ENCODE measurements at regions not wholly inside any gene's neighbourhood (a gene's known extent, or its start where the extent isn't known, plus 50 kb on each side); places are given as distances from the start of the nearest gene placed in this dataset.

DNA sequence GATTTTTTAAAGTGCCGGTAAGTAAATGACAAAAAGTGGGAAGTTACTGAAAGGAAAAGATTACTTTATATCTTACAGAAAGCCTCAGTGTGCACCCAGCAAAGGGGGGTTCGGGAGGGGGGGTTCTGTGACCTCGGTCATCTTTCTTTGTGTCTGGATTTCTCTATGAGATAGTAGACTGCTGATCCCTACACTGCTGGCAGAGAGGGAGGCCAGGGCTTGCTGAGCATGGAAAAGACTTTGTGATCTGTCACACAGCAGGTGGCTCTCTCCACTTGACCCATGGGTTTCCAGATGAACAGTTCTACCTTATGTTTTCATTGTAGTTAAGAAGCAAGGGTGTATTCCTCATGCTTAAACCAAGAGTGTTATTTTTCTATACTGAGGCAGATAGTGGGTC is 475.6 kb downstream of the PCDH10 start:
- Histone ChIP-seq H3K36me3 (ENCODE audit: control insufficient read depth, insufficient read depth, low read length) (no peaks in the 10 kb centered on the region), H3K27me3 (ENCODE audit: control insufficient read depth, insufficient read depth, low read length) (no peaks in the 10 kb centered on the region), H3K4me3 (ENCODE audit: low read depth in 2 of 2, low read length in 2 of 2) (no peak overlapping the region), H3K9me3 (ENCODE audit: control insufficient read depth, insufficient read depth, low read depth, low read length) (no peaks in the 10 kb centered on the region), H3K4me1 (ENCODE audit: control insufficient read depth, insufficient read depth, low read length) (no peaks in the 10 kb centered on the region), H3K27ac (ENCODE audit: low read length) (no peak overlapping the region)
- DNase-seq (ENCODE audit: low read depth, low spot score) (no peak), ATAC-seq (no peak)
- POLR2A ChIA-PET: no interaction called here
- TF ChIP-seq SIN3A (IDR thresholded peaks at IDR 0.05; ENCODE audit: borderline replicate concordance, insufficient read depth, low read depth, low read length) (no peak), TCF7L2 (IDR thresholded peaks at IDR 0.05; ENCODE audit: low read depth, low read length) (no peak), POLR2AphosphoS5 (IDR thresholded peaks at IDR 0.05; ENCODE audit: low read depth, low read length) (no peak)
- TF ChIP-seq, protein P1, sequence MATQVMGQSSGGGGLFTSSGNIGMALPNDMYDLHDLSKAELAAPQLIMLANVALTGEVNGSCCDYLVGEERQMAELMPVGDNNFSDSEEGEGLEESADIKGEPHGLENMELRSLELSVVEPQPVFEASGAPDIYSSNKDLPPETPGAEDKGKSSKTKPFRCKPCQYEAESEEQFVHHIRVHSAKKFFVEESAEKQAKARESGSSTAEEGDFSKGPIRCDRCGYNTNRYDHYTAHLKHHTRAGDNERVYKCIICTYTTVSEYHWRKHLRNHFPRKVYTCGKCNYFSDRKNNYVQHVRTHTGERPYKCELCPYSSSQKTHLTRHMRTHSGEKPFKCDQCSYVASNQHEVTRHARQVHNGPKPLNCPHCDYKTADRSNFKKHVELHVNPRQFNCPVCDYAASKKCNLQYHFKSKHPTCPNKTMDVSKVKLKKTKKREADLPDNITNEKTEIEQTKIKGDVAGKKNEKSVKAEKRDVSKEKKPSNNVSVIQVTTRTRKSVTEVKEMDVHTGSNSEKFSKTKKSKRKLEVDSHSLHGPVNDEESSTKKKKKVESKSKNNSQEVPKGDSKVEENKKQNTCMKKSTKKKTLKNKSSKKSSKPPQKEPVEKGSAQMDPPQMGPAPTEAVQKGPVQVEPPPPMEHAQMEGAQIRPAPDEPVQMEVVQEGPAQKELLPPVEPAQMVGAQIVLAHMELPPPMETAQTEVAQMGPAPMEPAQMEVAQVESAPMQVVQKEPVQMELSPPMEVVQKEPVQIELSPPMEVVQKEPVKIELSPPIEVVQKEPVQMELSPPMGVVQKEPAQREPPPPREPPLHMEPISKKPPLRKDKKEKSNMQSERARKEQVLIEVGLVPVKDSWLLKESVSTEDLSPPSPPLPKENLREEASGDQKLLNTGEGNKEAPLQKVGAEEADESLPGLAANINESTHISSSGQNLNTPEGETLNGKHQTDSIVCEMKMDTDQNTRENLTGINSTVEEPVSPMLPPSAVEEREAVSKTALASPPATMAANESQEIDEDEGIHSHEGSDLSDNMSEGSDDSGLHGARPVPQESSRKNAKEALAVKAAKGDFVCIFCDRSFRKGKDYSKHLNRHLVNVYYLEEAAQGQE (IDR thresholded peaks at IDR 0.05; ENCODE audit: insufficient read depth in 1 of 2, low read depth in 2 of 2, low read length in 1 of 2): no peak
- TF ChIP-seq, protein P2, sequence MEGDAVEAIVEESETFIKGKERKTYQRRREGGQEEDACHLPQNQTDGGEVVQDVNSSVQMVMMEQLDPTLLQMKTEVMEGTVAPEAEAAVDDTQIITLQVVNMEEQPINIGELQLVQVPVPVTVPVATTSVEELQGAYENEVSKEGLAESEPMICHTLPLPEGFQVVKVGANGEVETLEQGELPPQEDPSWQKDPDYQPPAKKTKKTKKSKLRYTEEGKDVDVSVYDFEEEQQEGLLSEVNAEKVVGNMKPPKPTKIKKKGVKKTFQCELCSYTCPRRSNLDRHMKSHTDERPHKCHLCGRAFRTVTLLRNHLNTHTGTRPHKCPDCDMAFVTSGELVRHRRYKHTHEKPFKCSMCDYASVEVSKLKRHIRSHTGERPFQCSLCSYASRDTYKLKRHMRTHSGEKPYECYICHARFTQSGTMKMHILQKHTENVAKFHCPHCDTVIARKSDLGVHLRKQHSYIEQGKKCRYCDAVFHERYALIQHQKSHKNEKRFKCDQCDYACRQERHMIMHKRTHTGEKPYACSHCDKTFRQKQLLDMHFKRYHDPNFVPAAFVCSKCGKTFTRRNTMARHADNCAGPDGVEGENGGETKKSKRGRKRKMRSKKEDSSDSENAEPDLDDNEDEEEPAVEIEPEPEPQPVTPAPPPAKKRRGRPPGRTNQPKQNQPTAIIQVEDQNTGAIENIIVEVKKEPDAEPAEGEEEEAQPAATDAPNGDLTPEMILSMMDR (IDR thresholded peaks at IDR 0.05): no peak
- CTCF ChIA-PET: no interaction called here
- no TSS peak for BruUV-seq (replicated peaks)
- in situ Hi-C loops (cut with HindIII; ENCODE audit: low pct_unique_long_range_greater_than_20kb, low sequenced_read_pairs) (no loop called here), intact Hi-C loops (cut with micrococcal nuclease; ENCODE audit: unreplicated experiment) (no loop called here)

DNA sequence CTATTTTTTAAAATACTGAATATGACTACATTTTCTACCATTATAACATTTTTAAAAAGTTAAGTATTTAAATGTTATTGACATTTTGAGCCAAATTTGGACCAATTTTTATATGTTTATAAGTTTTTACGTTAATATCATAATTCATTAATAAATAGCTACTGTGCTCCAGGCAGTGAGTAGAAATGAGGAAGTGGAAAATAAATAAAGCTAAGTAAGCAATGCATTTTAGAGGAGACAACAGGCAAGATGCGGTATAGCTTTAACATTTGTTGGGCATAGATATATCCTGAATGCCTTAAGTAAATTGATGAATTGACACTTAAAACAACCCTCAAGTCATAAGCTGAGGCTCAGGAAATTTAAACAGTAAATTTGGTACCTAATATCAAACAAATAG is 474.8 kb downstream of the PCDH10 start:
- BruUV-seq (replicated peaks): no TSS peak
- Histone ChIP-seq H3K27ac (ENCODE audit: low read length) (no peak overlapping the region), H3K27me3 (ENCODE audit: control insufficient read depth, insufficient read depth, low read length) (no peaks in the 10 kb centered on the region), H3K36me3 (ENCODE audit: control insufficient read depth, insufficient read depth, low read length) (no peaks in the 10 kb centered on the region), H3K4me1 (ENCODE audit: control insufficient read depth, insufficient read depth, low read length) (no peaks in the 10 kb centered on the region), H3K9me3 (ENCODE audit: control insufficient read depth, insufficient read depth, low read depth, low read length) (no peaks in the 10 kb centered on the region), H3K4me3 (ENCODE audit: low read depth in 2 of 2, low read length in 2 of 2) (no peak overlapping the region)
- ChIA-PET CTCF (no interaction called here), POLR2A (no interaction called here)
- intact Hi-C loops (cut with micrococcal nuclease; ENCODE audit: unreplicated experiment) (no loop called here), in situ Hi-C loops (cut with HindIII; ENCODE audit: low pct_unique_long_range_greater_than_20kb, low sequenced_read_pairs) (no loop called here)
- DNase-seq (ENCODE audit: low read depth, low spot score) (no peak), ATAC-seq (no peak)
- TF ChIP-seq TCF7L2 (IDR thresholded peaks at IDR 0.05; ENCODE audit: low read depth, low read length) (no peak), POLR2AphosphoS5 (IDR thresholded peaks at IDR 0.05; ENCODE audit: low read depth, low read length) (no peak), SIN3A (IDR thresholded peaks at IDR 0.05; ENCODE audit: borderline replicate concordance, insufficient read depth, low read depth, low read length) (no peak)
- TF ChIP-seq, protein P1 (IDR thresholded peaks at IDR 0.05; ENCODE audit: insufficient read depth in 1 of 2, low read depth in 2 of 2, low read length in 1 of 2): no peak
- TF ChIP-seq, protein P2 (IDR thresholded peaks at IDR 0.05): no peak

Data from Panc1 (cell line).